HG02981 (cell line): ENCODE measurements at regions not wholly inside any gene's neighbourhood (a gene's known extent, or its start where the extent isn't known, plus 50 kb on each side); places are given as distances from the start of the nearest gene placed in this dataset.
A peak's percentile ranks its signal among the peaks of the same experiment; 100 is the strongest.
"Not testable (repeated sequence)": the region's sequence is repeated elsewhere in the genome, so short reads cannot be mapped to it uniquely, and the experiment has no call there.

Experiments
- ATAC-seq: cut with Tn5 transposase; IDR thresholded peaks from one replicate; pipeline ENCODE4 v1.9.1; 2021; ENCODE audit warnings: mild to moderate bottlenecking, moderate library complexity; ENCODE audit not compliant: unreplicated experiment

GRCh38 chr2:190005513-190005912 is 57.0 kb downstream of the MSTN start:
- no peak for ATAC-seq

GRCh38 chr2:189999661-190000060 is 62.9 kb downstream of the MSTN start:
- no peak for ATAC-seq

DNA sequence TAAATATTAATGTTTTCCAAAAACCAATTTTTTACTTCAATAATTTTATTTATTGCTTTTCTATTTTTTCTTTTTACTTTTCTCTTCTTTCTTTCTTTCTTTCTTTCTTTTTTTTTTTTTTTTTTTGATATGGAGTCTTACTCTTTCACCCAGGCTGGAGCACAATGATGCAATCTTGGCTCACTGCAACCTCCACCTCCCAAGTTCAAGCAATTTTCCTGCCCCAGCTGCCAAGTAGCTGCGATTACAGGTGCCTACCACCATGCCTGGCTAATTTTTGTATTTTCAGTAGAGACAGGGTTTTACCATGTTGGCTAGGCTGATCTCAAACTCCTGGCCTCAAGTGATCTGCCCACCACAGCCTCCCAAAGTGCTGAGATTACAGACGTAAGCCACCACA is 63.9 kb downstream of the MSTN start:
- ATAC-seq: not testable (repeated sequence)

DNA sequence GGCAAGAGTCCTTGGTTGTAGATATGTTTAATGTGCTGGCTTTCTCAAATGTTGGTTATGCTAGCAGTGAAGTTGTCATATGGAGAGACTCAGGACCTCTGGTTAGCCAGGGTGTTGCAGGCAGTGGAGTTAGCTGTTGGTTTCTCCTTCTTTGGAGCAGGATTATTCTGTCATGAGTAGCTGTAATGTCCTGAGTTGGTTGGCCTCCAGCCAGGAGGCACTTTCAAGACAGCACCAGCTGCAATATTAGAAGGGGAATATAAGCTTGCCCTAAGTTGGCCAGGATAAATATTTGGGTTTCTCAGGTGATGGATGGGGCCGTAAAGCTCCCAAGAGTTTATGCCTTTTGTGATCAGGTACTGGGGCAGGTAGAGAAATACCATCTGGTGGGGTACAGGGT is 65.5 kb downstream of the MSTN start:
- no peak for ATAC-seq

DNA sequence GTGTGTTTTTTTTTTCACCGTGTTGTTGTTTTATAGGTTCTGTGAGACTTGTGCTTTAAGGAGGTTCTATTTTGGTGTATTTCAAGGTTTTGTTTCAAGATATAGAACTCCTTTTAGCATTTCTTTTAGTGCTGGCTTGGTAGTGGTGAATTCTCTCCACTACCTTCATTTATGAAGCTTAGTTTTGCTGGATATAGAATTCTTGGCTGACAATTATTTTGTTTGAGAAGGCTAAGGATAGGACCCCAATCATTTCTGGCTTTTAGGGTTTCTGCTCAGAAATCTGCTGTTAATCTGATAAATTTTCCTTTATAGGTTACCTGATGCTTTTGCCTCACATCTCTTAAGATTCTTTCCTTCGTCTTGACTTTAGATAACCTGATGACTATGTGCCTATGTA is 66.8 kb downstream of the MSTN start:
- ATAC-seq: no peak

- ATAC-seq: no peak
Observed at GRCh38 chr2:189982780-189983394, 79.6 kb downstream of the MSTN start.

- ATAC-seq: no peak
Observed at GRCh38 chr2:189982087-189982486, 80.4 kb downstream of the MSTN start.

DNA sequence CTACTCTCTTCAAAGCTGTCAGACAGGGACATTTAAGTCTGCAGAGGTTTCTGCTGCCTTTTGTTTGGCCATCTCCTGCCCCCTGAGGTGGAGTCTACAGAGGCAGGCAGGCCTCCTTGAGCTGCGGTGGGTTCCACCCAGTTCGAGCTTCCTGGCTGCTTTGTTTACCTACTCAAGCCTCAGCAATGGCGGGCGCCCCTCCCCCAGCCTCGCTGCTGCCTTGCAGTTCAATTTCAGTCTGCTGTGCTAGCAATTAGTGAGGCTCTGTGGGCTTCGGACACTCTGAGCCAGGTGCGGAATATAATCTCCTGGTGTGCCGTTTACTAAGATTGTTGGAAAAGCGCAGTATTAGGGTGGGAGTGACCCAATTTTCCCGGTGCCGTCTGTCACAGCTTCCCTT is 86.0 kb downstream of the MSTN start:
- not testable (repeated sequence) for ATAC-seq

DNA sequence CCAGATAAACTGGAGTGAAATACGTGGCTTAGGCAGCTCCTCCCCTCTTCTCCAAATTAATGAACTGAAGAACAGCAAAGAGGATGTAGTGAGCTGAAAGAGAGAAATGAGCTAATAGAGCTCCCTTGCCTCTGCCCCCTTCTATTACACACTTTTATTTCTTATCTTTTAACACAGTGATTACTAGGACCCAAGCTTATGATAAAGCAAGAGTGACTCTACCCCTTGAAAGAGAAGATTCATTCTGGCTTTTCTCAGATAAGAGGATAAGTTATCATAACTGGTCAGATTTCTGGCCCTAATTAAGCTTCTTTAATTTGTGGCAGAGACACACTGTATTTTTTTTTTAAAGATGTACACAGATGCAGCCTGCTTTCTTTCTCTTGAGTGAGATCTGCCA is 102.2 kb downstream of the MSTN start:
- ATAC-seq: no peak

DNA sequence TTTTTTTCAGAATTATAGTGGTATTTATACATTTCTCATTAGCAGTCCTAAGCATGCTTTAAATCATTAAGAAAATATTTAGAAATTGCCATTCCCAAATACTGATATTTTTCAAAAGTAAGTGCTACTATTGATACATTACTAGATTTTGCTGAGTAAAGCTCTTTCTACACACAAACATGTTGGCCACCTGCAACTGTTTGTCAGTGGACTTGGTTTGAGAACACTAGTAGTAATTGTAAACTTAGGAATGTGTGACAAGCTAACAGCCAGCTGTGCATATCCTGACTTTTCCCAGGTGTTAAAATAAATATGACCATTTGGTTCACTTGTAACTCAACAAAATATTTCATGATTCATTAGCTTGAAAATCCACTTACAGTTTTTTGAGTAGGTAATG is 103.1 kb downstream of the MSTN start:
- ATAC-seq: no peak

- peak; percentile 67 for ATAC-seq
Observed at GRCh38 chr2:189954989-189955388, 107.5 kb downstream of the MSTN start.

DNA sequence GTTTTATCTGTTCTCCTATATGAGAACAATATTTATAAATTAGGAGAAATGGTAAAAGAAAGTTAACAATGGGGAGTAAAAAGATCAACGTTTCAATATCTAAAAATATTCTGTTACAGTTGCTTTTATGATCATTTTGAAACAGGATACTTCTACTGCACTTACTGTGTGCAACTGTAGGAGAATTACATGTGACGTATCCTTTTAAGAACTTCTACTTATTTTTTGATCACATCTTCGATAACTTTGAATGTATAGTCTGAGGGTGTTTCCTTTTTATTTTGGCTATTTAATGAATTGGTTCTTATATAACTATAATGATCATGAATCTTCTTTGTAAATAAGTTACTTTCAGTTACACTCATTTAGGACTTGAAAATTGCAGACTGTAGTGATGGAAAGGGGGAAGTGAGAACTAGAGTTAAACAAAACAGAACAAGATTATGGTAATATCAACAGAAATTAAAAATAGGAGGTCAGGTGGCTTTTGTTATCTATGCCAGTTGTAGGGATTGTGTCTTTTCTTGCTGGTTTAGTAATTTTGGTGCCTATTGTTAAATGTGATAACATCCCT is 109.9 kb downstream of the MSTN start:
- ATAC-seq: peak; percentile 89

DNA sequence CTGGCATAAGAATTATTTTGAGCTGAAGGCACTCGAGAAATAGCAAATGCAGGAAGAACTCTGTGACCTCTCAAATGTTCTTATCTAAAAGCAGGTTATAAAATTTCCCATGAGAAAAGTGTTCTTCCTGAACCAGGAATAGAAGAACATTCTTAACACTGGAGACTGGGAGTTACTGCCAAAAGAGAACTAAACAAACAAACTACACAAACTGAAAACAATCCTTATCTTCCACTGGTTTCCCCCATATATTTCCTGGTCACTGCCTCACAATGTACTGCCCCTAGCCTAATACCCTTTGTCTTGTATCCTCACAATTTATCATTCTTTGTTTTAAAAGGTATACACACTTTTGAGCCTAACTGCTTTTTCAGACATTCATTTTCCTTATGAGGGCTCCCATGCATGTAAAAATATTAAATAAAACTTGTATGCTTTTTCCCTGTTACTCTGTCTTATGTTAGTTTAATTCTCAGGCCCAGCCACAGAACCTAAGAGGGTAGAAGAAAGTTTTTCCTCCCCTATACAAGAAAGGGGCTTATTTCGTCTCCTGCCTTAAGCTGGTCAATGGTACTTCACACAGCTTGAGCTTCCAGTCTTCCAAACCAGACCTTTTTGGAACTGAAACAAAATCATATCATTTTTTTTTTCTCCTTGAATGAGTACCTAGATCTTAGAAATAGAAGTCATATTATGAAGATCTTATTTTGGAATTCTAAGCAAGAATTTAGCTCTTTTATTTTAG is 110.6 kb downstream of the MSTN start:
- ATAC-seq: no peak

GRCh38 chr2:189943009-189943408 is 119.5 kb downstream of the MSTN start:
- ATAC-seq: no peak

- no peak for ATAC-seq
Observed at GRCh38 chr2:189940913-189941312, 121.6 kb downstream of the MSTN start.

- ATAC-seq: no peak
Observed at GRCh38 chr2:189937691-189938090, 124.8 kb downstream of the MSTN start.

DNA sequence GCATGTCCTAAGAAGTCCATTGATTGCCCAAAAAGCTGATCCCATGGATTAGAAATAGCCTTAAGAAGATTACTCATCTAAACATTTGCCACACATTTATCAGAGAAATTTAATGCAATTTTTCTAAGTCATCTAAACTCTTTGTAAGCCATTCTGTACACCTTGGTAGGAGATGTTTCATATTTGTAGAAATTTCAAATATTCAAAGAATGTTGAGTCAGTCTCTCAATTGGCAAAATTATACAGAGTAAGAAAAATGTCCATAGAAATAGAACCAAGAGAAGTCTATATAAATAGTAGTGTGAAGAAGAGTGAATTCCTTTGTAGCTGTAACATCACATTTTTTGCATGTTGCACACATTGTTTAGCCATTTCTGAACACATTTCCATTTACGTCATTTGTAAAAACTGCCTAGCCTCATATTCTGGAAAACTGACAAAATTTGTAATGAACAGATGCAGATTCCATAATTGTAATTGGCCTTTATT is 128.6 kb downstream of the MSTN start:
- ATAC-seq: no peak

- ATAC-seq: peak; percentile 89
Observed at GRCh38 chr2:189933041-189933440, 129.5 kb downstream of the MSTN start.

GRCh38 chr2:189927823-189928222 is 134.7 kb downstream of the MSTN start:
- ATAC-seq: no peak
